GM12891 (cell line): ENCODE measurements at regions not wholly inside any gene's neighbourhood (a gene's known extent, or its start where the extent isn't known, plus 50 kb on each side); places are given as distances from the start of the nearest gene placed in this dataset.

Source experiments
- DNase-seq: peaks from one replicate; pipeline ENCODE4 v3.0.0; 2011; ENCODE audit warnings: low spot score; ENCODE audit not compliant: insufficient read length
- FAIRE-seq: peaks from 2 replicates; lab custom pipeline; 2011; peaks lifted over from hg19 to GRCh38; lab: Jason Lieb, UNC
- PAX5 ChIP-seq: IDR thresholded peaks from 2 replicates; pipeline ENCODE4 v1.6.1; 2011; ENCODE audit warnings: low read length, moderate library complexity, mild to moderate bottlenecking; ENCODE audit not compliant: insufficient read depth, severe bottlenecking
- POLR2A ChIP-seq: IDR thresholded peaks from 2 replicates; pipeline ENCODE4 v1.6.1; 2011; ENCODE audit warnings: low read depth, low read length, control low read depth
- POLR2AphosphoS5 ChIP-seq: IDR thresholded peaks from 2 replicates; pipeline ENCODE4 v1.6.1; 2011; ENCODE audit warnings: low read depth, low read length, control low read depth
- POU2F2 ChIP-seq: IDR thresholded peaks from 2 replicates; pipeline ENCODE4 v1.6.1; 2011; ENCODE audit warnings: low read depth, mild to moderate bottlenecking, control low read depth, low read length, moderate library complexity
- SPI1 ChIP-seq: IDR thresholded peaks from 2 replicates; pipeline ENCODE4 v1.6.1; 2011; ENCODE audit warnings: low read depth, low read length, control low read depth
- TAF1 ChIP-seq: IDR thresholded peaks from 2 replicates; pipeline ENCODE4 v1.6.1; 2011; ENCODE audit warnings: low read depth, low read length, control low read depth

- TF ChIP-seq PAX5 (no peak), POU2F2 (no peak)
- FAIRE-seq (no peak), DNase-seq (no peak)
Observed at GRCh38 chr17:79320331-79320730, 245.7 kb downstream of the ENGASE start.

- TF ChIP-seq POLR2A = no peak
- no peak for TF ChIP-seq POU2F2
- no peak for TF ChIP-seq POLR2AphosphoS5
- no peak for TF ChIP-seq SPI1
- no peak for TF ChIP-seq PAX5
- no peak for TF ChIP-seq TAF1
- FAIRE-seq (no peak), DNase-seq (no peak)
Observed at GRCh38 chr17:79317916-79318315, 243.3 kb downstream of the ENGASE start.

GRCh38 chr17:79316805-79317204 is 242.2 kb downstream of the ENGASE start:
- FAIRE-seq (no peak), DNase-seq (no peak)
- TF ChIP-seq POLR2AphosphoS5 = no peak
- TF ChIP-seq POU2F2 = no peak
- TF ChIP-seq POLR2A = no peak
- no peak for TF ChIP-seq TAF1
- TF ChIP-seq PAX5 = no peak
- TF ChIP-seq SPI1 = no peak

GRCh38 chr17:79315358-79316105 is 240.9 kb downstream of the ENGASE start:
- no peak for TF ChIP-seq PAX5
- DNase-seq (no peak), FAIRE-seq (no peak)

GRCh38 chr17:79314617-79315357 is 240.2 kb downstream of the ENGASE start:
- DNase-seq = no peak
- TF ChIP-seq POU2F2 (no peak), POLR2A (no peak), SPI1 (no peak), PAX5 (no peak), POLR2AphosphoS5 (no peak), TAF1 (no peak)
- FAIRE-seq = no peak

- TF ChIP-seq POLR2A (no peak), POU2F2 (no peak), TAF1 (no peak), SPI1 (no peak), POLR2AphosphoS5 (no peak), PAX5 (no peak)
- DNase-seq (no peak), FAIRE-seq (no peak)
Observed at GRCh38 chr17:79311373-79311772, 236.7 kb downstream of the ENGASE start.

- no peak for DNase-seq
- FAIRE-seq = no peak
- no peak for TF ChIP-seq SPI1
- no peak for TF ChIP-seq POLR2AphosphoS5
- TF ChIP-seq PAX5 = no peak
- no peak for TF ChIP-seq POU2F2
- TF ChIP-seq TAF1 = no peak
- TF ChIP-seq POLR2A = no peak
Observed at GRCh38 chr17:79306424-79307318, 232.0 kb downstream of the ENGASE start.

GRCh38 chr17:79305768-79306423 is 231.3 kb downstream of the ENGASE start:
- no peak for TF ChIP-seq SPI1
- TF ChIP-seq POU2F2 = no peak
- no peak for TF ChIP-seq POLR2A
- TF ChIP-seq PAX5 = no peak
- TF ChIP-seq TAF1 = no peak
- TF ChIP-seq POLR2AphosphoS5 = no peak
- FAIRE-seq (no peak), DNase-seq (no peak)

GRCh38 chr17:79305376-79305767 is 230.7 kb downstream of the ENGASE start:
- FAIRE-seq (no peak), DNase-seq (no peak)
- TF ChIP-seq SPI1 = no peak
- no peak for TF ChIP-seq POLR2AphosphoS5
- TF ChIP-seq TAF1 = no peak
- no peak for TF ChIP-seq PAX5
- no peak for TF ChIP-seq POU2F2
- TF ChIP-seq POLR2A = no peak
